SK-N-DZ (cell line): ENCODE measurements at regions not wholly inside any gene's neighbourhood (a gene's known extent, or its start where the extent isn't known, plus 50 kb on each side); places are given as distances from the start of the nearest gene placed in this dataset.

ENCODE experiments used
- DNase-seq: peaks from one replicate; pipeline ENCODE4 v3.0.0-alpha.2; 2015; ENCODE audit warnings: low spot score

- DNase-seq, result no peak
These were observed 99.6 kb upstream of the SCG2 start for GRCh38 chr2:223701761-223702160.

- no peak for DNase-seq
These were observed 98.1 kb upstream of the SCG2 start for GRCh38 chr2:223700221-223700620.

DNA sequence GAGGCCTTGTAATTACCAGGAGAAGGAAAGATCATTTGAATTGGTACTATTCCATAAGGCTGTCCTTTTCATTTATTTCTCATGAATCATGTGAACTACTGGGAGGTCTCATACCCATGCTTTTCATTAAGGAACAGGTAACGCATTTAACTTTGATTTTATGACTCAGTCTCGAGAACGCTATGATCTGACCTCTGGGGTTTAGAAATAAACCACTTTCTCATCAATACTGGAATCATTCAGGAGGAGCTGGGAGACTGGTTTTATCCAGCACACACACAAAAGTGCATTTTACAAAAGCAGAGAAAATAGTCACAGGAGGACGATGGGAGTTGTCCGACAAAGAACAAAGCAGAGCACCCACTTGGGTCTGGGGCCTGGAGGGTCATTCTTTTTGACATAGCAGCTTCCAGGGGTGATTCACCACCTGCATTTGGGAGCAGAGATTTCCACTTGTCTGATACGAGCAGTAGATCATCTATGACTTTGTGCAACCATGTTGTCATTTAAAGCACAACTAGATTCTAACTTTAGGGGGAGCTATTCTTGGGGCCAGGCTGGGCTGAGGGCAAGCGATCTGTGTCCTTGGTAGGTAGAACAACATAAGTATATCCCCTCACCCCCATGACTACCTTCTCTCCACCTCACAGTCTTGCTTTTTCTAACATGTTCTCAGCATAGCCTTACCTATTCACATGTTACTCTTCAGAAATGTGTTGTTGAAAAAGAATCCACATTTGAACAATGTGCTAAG is 95.9 kb upstream of the SCG2 start:
- no peak for DNase-seq

DNA sequence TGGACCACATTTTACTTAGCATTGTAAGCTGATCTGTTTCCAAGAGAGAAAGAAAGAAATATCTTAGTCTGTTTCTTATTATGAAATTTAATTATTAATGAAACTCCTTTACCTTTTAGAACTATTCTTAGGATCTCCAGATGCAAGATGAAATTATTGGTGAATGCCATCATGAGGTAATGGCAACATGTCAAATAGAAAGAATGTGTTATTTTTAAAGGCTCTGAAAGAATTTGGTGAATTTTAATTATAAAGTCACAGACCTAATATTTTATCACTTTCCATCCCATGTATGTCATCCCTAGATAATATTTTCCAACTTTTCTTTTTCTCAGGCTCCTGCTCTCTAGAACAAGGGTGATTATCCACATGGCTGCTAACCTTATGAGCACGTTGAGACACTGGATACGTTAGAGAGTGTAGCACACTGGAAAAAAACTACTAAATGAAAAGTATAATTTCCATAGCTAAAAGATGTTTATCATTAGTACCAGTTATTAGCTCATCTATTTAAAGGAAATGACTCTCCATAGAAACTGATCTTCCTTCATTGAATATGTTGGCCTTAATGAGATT is 95.2 kb upstream of the SCG2 start:
- no peak for DNase-seq

DNA sequence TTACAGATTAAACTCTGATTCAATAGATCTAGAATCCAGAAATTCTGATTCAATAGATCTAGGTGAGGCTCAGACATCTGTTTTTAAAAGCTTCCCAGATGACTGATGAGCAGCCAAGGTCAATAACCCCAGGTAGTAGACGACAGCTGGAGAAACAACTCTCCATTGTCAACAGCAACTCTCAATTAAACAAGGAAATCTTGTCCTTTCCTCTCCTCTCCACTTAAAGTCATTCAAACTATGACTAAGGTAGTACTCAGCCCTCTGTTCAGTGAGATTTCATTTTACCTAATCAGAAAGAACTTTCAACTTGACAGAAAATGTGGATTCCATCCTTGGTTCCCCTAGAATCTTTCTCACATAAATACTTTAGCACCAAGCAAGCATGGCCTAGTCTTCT is 94.6 kb upstream of the SCG2 start:
- no peak for DNase-seq

DNA sequence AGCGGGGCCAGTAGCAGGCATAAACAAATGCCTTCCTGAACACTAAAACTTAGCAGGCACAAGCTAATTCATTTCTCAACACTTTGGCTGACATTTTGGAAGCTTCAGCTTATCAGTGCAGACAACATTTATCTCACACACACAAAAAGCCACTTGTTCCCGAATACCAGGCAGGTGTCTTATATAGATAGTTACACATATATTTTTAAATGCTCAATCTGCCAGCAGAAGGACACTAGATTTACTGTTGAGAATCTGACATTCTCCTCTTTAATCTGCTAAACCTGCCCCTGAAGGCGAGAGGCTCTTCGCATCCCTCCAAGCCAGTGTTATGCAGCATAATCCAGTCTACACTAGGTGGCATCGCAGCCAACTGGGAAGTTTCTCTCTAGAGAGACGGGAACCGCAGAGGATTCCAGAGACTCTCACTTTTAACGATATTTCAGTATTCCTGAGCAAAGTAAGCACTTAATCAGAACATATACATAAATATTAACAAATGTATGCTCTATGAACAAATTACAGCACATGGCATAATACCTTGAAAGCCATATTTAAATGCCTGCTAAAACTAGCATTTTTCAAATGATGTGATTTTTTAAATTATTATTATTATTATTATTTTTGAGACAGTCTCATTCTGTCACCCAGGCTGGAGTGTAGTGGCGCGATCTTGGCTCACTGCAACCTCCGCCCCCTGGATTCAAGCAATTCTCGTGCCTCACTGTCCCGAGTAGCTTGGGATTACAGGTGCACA is 90.2 kb upstream of the SCG2 start:
- peak; percentile 41 for DNase-seq

GRCh38 chr2:223688094-223688835 is 86.1 kb upstream of the SCG2 start:
- DNase-seq, result peak; percentile 66

DNA sequence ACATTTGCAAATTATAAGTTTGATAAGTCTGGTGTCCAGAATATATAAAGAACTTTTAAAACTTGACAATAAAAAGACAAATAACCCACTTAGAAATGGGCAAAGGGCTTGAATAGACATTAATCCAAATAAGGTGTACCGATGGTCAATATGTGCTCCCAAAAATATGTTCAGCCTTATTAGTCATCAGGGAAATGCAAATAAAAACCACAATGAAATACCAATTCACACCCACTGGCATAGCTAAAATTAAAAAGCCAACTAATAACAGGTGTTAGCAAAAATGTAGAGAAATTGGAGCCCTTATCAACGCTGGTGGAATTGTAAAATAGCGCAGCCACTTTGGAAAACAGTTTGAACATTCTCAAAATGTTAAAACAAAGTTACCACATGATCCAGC is 79.0 kb upstream of the SCG2 start:
- no peak for DNase-seq

DNA sequence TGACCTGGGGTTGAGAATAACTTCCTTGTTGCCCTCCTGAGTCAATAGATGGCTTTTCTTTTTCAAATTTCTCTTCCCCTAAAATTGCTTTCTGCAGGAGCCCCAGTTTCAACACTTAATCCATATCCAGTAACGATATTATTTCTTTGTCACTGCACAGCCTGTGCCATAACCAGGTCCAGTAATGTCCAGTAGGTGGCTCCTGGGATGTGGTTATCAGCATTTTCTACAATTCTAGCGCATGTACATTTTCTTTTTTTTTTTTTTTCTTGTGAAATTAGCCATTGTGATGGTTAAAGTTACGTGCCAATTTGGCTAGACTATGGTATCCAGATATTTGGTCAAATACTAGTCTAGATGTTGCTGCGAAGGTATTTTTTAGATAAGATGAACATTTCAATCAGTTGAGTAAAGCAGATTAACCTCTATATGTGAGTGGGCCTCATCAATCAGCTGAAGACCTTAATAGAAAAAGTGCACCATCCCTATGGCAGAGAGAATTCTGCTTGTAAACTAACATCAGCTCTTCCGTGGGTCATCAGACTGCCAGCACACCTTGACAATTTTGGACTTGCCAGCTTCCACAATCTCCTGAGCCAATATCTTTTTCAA is 72.9 kb upstream of the SCG2 start:
- peak; percentile 5 for DNase-seq

- no peak for DNase-seq
These were observed 67.5 kb upstream of the SCG2 start for GRCh38 chr2:223669453-223670225.

- DNase-seq, result no peak
These were observed 66.3 kb upstream of the SCG2 start for GRCh38 chr2:223668302-223668998.

GRCh38 chr2:223654384-223654915 is 52.3 kb upstream of the SCG2 start:
- DNase-seq, result no peak

DNA sequence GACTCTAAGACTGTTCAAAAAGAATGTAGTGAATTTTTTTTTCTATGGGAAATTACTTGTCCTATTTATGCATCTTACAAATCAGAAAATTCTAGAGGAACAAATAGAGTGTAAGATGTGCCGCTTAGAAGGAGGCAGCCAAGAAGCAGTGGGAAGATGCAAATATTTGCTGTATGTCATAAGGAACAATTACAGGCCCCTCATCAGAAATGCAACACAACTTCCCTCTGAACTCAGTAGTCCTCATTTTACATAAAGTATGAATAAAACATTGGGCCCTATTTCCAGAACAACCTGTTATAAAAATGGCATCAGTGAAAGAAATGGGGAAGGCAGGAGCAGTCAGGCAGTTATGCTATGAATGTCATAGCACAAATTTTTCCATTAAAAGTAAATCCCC is 50.7 kb upstream of the SCG2 start:
- DNase-seq, result no peak

- no peak for DNase-seq
These were observed 50.0 kb upstream of the SCG2 start for GRCh38 chr2:223652122-223652521.
